ENCODE measurements at regions not wholly inside any gene's neighbourhood (a gene's known extent, or its start where the extent isn't known, plus 50 kb on each side); places are given as distances from the start of the nearest gene placed in this dataset.
"Not testable (repeated sequence)": the region's sequence is repeated elsewhere in the genome, so short reads cannot be mapped to it uniquely, and the experiment has no call there.

DNA sequence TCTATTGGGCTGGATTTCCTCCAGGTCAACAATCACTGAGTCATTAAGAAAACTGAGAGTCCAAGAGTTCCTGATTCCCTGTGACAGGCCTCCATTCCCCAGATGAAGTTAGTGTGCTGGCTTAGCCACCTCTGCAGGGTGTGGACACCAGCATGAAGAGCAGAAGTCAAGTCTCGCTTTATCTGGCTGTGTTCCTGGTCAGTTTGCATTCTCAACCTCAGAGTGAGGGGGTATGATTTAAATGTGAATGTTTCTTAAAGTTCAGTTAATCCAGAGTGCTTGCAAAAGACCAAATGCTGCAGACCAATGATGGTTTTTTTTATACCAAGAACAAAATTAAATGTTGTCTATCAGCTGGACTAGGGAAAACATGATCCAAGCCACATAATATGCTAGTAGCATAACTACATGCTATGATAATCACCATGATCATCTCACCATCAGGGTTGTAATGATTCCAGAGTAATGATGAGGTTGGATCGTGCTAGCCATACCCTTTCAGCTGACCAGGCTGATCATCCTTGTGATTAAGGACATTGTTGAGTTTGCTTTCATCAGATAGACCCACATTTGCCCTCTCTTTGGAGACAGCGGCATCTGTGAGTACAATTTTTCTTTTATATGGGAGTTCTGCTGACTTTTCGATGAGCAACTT is 145.8 kb upstream of the ARHGAP20 start:
- H3K4me3 ChIP-seq (ENCODE audit: low read length in 2 of 2), result no peak overlapping the region
- no peaks in the 10 kb centered on the region for H3K9me3 ChIP-seq (ENCODE audit: control insufficient read depth in 2 of 2, low read length in 2 of 2)
- H3K27me3 ChIP-seq (ENCODE audit: control insufficient read depth in 2 of 2, insufficient read depth in 2 of 2, low read length in 2 of 2), result no peaks in the 10 kb centered on the region
- H3K36me3 ChIP-seq (ENCODE audit: control insufficient read depth in 2 of 2, insufficient read depth in 2 of 2, low read length in 2 of 2), result no peaks in the 10 kb centered on the region
- no peak overlapping the region for H3K9ac ChIP-seq (ENCODE audit: low read depth in 1 of 2, low read length in 2 of 2)
- H3K4me1 ChIP-seq (ENCODE audit: control insufficient read depth in 2 of 2, insufficient read depth in 2 of 2, low read length in 2 of 2), result peaks cover 0 to 19% of the 10 kb centered on the region in 2 donors
- peak overlapping the region in 1 of 2 donors; percentile 54 for H3K27ac ChIP-seq (ENCODE audit: low read depth in 2 of 2, low read length in 2 of 2)

DNA sequence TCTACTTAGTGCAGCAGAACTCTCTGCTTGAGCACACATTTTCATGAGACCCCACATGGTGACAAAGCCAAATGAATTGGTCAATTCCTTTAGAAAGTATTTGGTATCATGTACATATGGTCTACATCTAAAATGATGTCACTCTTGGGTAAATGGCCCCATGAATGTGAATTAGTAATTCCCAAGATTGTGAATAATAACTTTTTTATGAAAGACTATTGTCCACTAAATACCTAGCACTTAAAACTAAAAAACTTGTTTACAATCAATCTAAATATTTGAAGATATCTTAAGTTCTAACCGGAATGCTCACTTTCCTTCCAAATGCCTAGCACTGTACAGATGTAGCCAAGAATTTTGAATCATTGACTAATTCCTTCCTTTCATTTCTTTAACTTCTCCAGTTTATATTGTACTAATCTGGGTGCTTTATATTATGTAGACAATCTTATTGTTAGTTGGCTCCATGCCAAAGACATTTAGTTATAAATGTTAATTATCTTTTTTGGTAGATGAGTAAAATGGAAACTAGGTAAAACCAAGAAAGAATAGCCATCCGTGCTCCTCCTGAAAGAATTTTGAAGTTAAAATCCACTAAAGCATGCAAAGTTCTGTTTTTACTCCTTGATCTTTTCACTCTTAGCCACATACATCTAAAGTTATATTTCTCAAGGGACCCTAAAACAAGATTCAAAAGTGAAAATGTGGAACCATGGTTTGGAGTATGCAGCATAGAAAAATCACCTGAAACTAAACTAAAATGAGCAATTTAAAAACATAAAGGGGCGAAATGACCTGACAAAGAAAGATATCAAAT is 145.0 kb upstream of the ARHGAP20 start:
- Histone ChIP-seq H3K27me3 (ENCODE audit: control insufficient read depth in 2 of 2, insufficient read depth in 2 of 2, low read length in 2 of 2) (no peaks in the 10 kb centered on the region), H3K9me3 (ENCODE audit: control insufficient read depth in 2 of 2, low read length in 2 of 2) (no peaks in the 10 kb centered on the region), H3K36me3 (ENCODE audit: control insufficient read depth in 2 of 2, insufficient read depth in 2 of 2, low read length in 2 of 2) (no peaks in the 10 kb centered on the region), H3K27ac (ENCODE audit: low read depth in 2 of 2, low read length in 2 of 2) (no peak overlapping the region), H3K9ac (ENCODE audit: low read depth in 1 of 2, low read length in 2 of 2) (no peak overlapping the region), H3K4me1 (ENCODE audit: control insufficient read depth in 2 of 2, insufficient read depth in 2 of 2, low read length in 2 of 2) (peaks cover 0 to 19% of the 10 kb centered on the region in 2 donors), H3K4me3 (ENCODE audit: low read length in 2 of 2) (no peak overlapping the region)

DNA sequence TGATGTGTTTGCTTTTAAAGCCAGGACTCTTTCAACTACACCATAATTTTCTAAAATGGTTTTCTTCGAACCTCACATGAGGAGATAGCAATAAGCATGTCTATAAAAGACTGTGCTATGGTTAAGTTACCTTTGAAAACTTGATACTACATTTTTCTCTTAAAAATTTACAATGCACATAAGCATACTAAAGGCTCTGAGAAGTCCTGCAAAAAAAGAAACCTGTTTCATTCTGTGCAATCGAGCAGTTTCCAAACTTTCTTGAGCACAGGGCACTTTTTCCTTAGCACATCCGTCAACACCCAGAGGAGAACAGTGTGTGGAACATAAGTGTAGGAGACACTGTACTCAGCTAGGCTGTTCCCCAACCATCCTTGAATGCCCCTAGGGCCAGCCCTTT is 144.1 kb upstream of the ARHGAP20 start:
- Histone ChIP-seq H3K36me3 (ENCODE audit: control insufficient read depth in 2 of 2, insufficient read depth in 2 of 2, low read length in 2 of 2) (no peaks in the 10 kb centered on the region), H3K4me1 (ENCODE audit: control insufficient read depth in 2 of 2, insufficient read depth in 2 of 2, low read length in 2 of 2) (peaks cover 0 to 19% of the 10 kb centered on the region in 2 donors), H3K9me3 (ENCODE audit: control insufficient read depth in 2 of 2, low read length in 2 of 2) (no peaks in the 10 kb centered on the region), H3K27ac (ENCODE audit: low read depth in 2 of 2, low read length in 2 of 2) (no peak overlapping the region), H3K9ac (ENCODE audit: low read depth in 1 of 2, low read length in 2 of 2) (no peak overlapping the region), H3K4me3 (ENCODE audit: low read length in 2 of 2) (no peak overlapping the region), H3K27me3 (ENCODE audit: control insufficient read depth in 2 of 2, insufficient read depth in 2 of 2, low read length in 2 of 2) (no peaks in the 10 kb centered on the region)

DNA sequence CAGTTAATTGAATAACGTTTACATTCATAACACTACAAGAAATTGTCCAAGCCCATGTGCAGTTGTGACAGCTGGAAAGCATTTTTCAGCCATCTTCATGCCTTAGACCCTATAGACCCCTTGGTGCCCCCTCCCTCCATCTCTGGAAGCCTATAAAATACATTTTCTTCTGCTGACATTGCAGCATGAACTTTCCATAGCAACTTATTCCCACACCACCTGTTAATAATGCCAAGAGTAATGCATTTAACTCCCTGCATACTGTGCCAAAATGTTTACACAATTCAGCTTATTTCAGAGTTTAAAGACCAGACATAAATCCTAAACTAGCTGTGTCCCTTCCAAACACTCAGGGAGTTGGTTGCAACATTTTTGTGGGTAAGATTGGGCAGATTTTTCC is 143.0 kb upstream of the ARHGAP20 start:
- H3K4me3 ChIP-seq (ENCODE audit: low read length in 2 of 2), result no peak overlapping the region
- H3K9me3 ChIP-seq (ENCODE audit: control insufficient read depth in 2 of 2, low read length in 2 of 2), result no peaks in the 10 kb centered on the region
- H3K9ac ChIP-seq (ENCODE audit: low read depth in 1 of 2, low read length in 2 of 2), result no peak overlapping the region
- H3K36me3 ChIP-seq (ENCODE audit: control insufficient read depth in 2 of 2, insufficient read depth in 2 of 2, low read length in 2 of 2), result no peaks in the 10 kb centered on the region
- no peaks in the 10 kb centered on the region for H3K27me3 ChIP-seq (ENCODE audit: control insufficient read depth in 2 of 2, insufficient read depth in 2 of 2, low read length in 2 of 2)
- H3K27ac ChIP-seq (ENCODE audit: low read depth in 2 of 2, low read length in 2 of 2), result no peak overlapping the region
- peaks cover 0 to 17% of the 10 kb centered on the region in 2 donors for H3K4me1 ChIP-seq (ENCODE audit: control insufficient read depth in 2 of 2, insufficient read depth in 2 of 2, low read length in 2 of 2)

DNA sequence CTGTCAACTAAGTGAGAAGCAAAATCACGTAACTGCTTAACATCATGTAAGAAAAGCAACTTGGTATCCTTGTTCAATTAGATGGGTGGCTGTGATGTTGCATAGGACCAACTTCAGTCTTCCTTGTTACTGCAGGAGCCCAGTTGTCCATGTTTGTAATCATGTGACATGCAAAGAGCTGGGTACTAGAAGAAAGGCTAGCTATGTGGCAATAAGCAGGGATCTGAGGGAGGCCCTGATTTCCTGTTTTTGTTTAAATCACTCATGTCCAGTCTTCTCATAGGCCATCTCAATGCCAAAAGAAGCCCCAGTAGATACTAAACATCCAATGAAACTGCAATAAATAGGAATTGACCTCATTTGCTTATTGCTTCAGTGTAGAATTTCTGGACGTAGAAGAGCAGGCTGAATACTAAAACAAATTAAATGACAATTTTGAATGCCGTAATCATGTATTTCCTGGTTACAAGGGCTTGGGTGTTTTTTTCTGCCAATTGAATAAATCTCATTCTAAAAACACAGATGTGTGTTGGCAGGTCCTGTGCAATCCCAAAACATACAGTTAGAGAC is 140.8 kb upstream of the ARHGAP20 start:
- Histone ChIP-seq H3K36me3 (ENCODE audit: control insufficient read depth in 2 of 2, insufficient read depth in 2 of 2, low read length in 2 of 2) (no peaks in the 10 kb centered on the region), H3K27me3 (ENCODE audit: control insufficient read depth in 2 of 2, insufficient read depth in 2 of 2, low read length in 2 of 2) (no peaks in the 10 kb centered on the region), H3K27ac (ENCODE audit: low read depth in 2 of 2, low read length in 2 of 2) (no peak overlapping the region), H3K9ac (ENCODE audit: low read depth in 1 of 2, low read length in 2 of 2) (no peak overlapping the region), H3K4me1 (ENCODE audit: control insufficient read depth in 2 of 2, insufficient read depth in 2 of 2, low read length in 2 of 2) (peaks cover 0 to 2% of the 10 kb centered on the region in 2 donors), H3K9me3 (ENCODE audit: control insufficient read depth in 2 of 2, low read length in 2 of 2) (no peaks in the 10 kb centered on the region), H3K4me3 (ENCODE audit: low read length in 2 of 2) (no peak overlapping the region)

DNA sequence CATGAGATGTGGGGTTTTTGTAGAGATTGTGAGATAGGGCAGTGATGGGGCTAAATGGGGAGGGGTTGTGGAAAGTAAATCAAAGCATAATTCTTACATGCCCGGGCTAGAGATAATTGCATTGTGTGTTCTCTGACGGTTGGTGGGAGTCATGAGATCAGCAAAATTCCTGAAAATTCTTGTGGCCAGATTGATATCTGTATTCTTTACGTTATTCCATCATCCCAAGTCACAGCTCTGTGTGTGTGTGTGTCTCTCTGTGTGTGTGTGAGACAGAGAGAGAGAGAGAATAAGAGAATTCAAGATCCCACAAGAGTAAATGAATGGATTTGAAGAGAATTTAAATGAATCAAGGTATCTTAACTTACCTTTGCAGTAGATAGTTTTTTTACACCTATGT is 138.6 kb upstream of the ARHGAP20 start:
- Histone ChIP-seq H3K27me3 (ENCODE audit: control insufficient read depth in 2 of 2, insufficient read depth in 2 of 2, low read length in 2 of 2) (no peaks in the 10 kb centered on the region), H3K36me3 (ENCODE audit: control insufficient read depth in 2 of 2, insufficient read depth in 2 of 2, low read length in 2 of 2) (no peaks in the 10 kb centered on the region), H3K4me1 (ENCODE audit: control insufficient read depth in 2 of 2, insufficient read depth in 2 of 2, low read length in 2 of 2) (no peaks in the 10 kb centered on the region), H3K9me3 (ENCODE audit: control insufficient read depth in 2 of 2, low read length in 2 of 2) (no peaks in the 10 kb centered on the region), H3K27ac (ENCODE audit: low read depth in 2 of 2, low read length in 2 of 2) (no peak overlapping the region), H3K9ac (ENCODE audit: low read depth in 1 of 2, low read length in 2 of 2) (no peak overlapping the region), H3K4me3 (ENCODE audit: low read length in 2 of 2) (no peak overlapping the region)

DNA sequence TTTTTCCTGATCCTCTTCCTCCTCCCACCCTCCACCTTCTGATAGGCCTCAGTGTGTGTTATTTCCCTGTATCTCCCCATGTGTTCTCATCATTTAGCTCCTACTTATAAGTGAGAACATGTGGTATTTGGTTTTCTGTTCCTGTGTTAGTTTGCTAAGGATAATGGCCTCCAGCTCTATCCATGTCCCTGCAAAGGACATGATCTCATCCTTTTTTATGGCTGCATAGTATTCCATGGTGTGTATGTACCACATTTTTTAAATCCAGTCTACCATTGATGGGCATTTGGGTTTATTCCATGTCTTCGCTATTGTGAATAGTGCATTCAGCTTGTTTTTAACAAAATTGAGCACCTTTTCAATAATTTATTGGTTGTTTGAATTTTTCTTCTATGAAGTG is 130.8 kb upstream of the ARHGAP20 start:
- H3K36me3 ChIP-seq (ENCODE audit: control insufficient read depth in 2 of 2, insufficient read depth in 2 of 2, low read length in 2 of 2); H3K4me1 ChIP-seq (ENCODE audit: control insufficient read depth in 2 of 2, insufficient read depth in 2 of 2, low read length in 2 of 2); H3K9me3 ChIP-seq (ENCODE audit: control insufficient read depth in 2 of 2, low read length in 2 of 2); H3K27ac ChIP-seq (ENCODE audit: low read depth in 2 of 2, low read length in 2 of 2); H3K4me3 ChIP-seq (ENCODE audit: low read length in 2 of 2); H3K9ac ChIP-seq (ENCODE audit: low read depth in 1 of 2, low read length in 2 of 2); H3K27me3 ChIP-seq (ENCODE audit: control insufficient read depth in 2 of 2, insufficient read depth in 2 of 2, low read length in 2 of 2): not testable (repeated sequence)

DNA sequence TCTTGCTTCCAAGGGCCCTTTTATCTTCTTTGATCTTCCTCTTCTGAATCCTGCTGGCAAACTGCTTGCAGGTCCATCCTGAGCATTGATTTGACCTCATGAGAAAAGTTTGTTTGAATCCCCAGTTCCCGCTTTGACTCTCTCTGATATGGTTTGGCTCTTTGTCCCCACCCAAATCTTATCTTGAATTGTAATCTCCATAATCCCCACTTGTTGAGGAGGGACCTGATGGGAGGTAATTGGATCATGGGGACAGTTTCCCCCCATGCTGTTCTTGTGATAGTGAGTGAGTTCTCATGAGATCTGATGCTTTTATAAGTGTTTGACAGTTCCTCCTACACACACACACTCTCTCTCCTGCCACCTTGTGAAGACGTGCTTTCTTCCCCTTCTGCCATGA is 126.6 kb upstream of the ARHGAP20 start:
- Histone ChIP-seq H3K36me3 (ENCODE audit: control insufficient read depth in 2 of 2, insufficient read depth in 2 of 2, low read length in 2 of 2) (no peaks in the 10 kb centered on the region), H3K27ac (ENCODE audit: low read depth in 2 of 2, low read length in 2 of 2) (no peak overlapping the region), H3K4me3 (ENCODE audit: low read length in 2 of 2) (no peak overlapping the region), H3K4me1 (ENCODE audit: control insufficient read depth in 2 of 2, insufficient read depth in 2 of 2, low read length in 2 of 2) (no peaks in the 10 kb centered on the region), H3K9ac (ENCODE audit: low read depth in 1 of 2, low read length in 2 of 2) (no peak overlapping the region), H3K9me3 (ENCODE audit: control insufficient read depth in 2 of 2, low read length in 2 of 2) (no peaks in the 10 kb centered on the region), H3K27me3 (ENCODE audit: control insufficient read depth in 2 of 2, insufficient read depth in 2 of 2, low read length in 2 of 2) (no peaks in the 10 kb centered on the region)

DNA sequence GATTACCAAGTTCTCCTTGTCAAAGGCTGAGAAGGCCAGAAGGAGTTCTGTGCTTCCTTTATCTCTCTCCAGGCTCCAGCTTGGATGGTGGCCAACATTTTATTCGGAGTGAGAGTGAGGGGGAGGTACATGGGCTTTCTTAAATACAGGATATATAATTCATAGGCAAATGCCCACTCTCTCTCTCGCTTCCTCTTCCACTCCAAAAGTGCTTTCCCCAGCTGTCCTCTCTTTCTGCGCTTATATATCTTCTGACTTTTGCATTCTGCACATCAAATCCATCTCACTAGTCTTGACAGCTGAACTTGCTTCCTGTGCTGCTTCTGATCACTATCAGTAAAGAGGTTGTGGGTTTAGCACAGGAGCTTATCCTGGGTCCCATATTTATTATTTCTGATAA is 125.4 kb upstream of the ARHGAP20 start:
- Histone ChIP-seq H3K36me3 (ENCODE audit: control insufficient read depth in 2 of 2, insufficient read depth in 2 of 2, low read length in 2 of 2) (no peaks in the 10 kb centered on the region), H3K4me1 (ENCODE audit: control insufficient read depth in 2 of 2, insufficient read depth in 2 of 2, low read length in 2 of 2) (no peaks in the 10 kb centered on the region), H3K27ac (ENCODE audit: low read depth in 2 of 2, low read length in 2 of 2) (no peak overlapping the region), H3K9ac (ENCODE audit: low read depth in 1 of 2, low read length in 2 of 2) (no peak overlapping the region), H3K9me3 (ENCODE audit: control insufficient read depth in 2 of 2, low read length in 2 of 2) (no peaks in the 10 kb centered on the region), H3K27me3 (ENCODE audit: control insufficient read depth in 2 of 2, insufficient read depth in 2 of 2, low read length in 2 of 2) (peaks cover 0 to 1% of the 10 kb centered on the region in 2 donors), H3K4me3 (ENCODE audit: low read length in 2 of 2) (no peak overlapping the region)

DNA sequence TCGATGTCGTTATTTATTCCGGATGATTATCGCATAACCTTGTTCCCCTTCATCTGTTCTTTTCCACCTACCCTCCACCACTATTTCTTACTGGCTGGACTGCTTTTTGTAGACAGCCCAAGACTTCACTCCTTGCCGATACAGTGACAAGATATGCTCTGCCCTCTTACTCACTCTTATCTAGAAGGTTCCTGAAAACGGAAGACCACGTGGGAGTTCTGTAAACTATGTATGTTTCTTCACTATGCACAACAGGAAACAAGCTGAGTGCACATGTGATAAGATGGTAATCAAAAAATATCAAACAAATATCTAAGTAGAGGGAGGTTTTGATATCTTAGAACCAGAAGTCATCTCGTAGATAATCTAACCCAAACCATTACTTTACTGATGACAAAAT is 122.9 kb upstream of the ARHGAP20 start:
- H3K4me3 ChIP-seq (ENCODE audit: low read length in 2 of 2), result no peak overlapping the region
- no peak overlapping the region for H3K9ac ChIP-seq (ENCODE audit: low read depth in 1 of 2, low read length in 2 of 2)
- H3K9me3 ChIP-seq (ENCODE audit: control insufficient read depth in 2 of 2, low read length in 2 of 2), result no peaks in the 10 kb centered on the region
- H3K36me3 ChIP-seq (ENCODE audit: control insufficient read depth in 2 of 2, insufficient read depth in 2 of 2, low read length in 2 of 2), result no peaks in the 10 kb centered on the region
- H3K27me3 ChIP-seq (ENCODE audit: control insufficient read depth in 2 of 2, insufficient read depth in 2 of 2, low read length in 2 of 2), result peaks cover 0 to 3% of the 10 kb centered on the region in 2 donors
- no peak overlapping the region for H3K27ac ChIP-seq (ENCODE audit: low read depth in 2 of 2, low read length in 2 of 2)
- H3K4me1 ChIP-seq (ENCODE audit: control insufficient read depth in 2 of 2, insufficient read depth in 2 of 2, low read length in 2 of 2), result no peaks in the 10 kb centered on the region
